Muscle layer of colon (tissue), 2 donors: ENCODE measurements at regions not wholly inside any gene's neighbourhood (a gene's known extent, or its start where the extent isn't known, plus 50 kb on each side); places are given as distances from the start of the nearest gene placed in this dataset.

Experiments used
- H3K27ac ChIP-seq: one replicate; pipeline ENCODE4 v1.7.0; 2013; ENCODE audit warnings: low read depth, mild to moderate bottlenecking, low read length, moderate library complexity
- H3K27me3 ChIP-seq, 2 donors: one replicate each; pipeline ENCODE4 v1.7.0; 2013; ENCODE audit warnings: low read length in 2 of 2, mild to moderate bottlenecking in 2 of 2; ENCODE audit not compliant: insufficient read depth in 2 of 2, control insufficient read depth in 1 of 2
- H3K36me3 ChIP-seq: one replicate; pipeline ENCODE4 v1.7.0; 2013; ENCODE audit warnings: mild to moderate bottlenecking, low read length; ENCODE audit not compliant: insufficient read depth
- H3K4me1 ChIP-seq: one replicate; pipeline ENCODE4 v1.7.0; 2013; ENCODE audit warnings: mild to moderate bottlenecking, low read length; ENCODE audit not compliant: insufficient read depth
- H3K4me3 ChIP-seq, 2 donors: one replicate each; pipeline ENCODE4 v1.7.0; 2013; ENCODE audit warnings: low read length in 2 of 2, low read depth in 1 of 2, mild to moderate bottlenecking in 1 of 2, moderate library complexity in 1 of 2
- H3K9ac ChIP-seq: one replicate; pipeline ENCODE4 v1.7.0; 2013; ENCODE audit warnings: low read length
- H3K9me3 ChIP-seq: one replicate; pipeline ENCODE4 v1.7.0; 2013; ENCODE audit warnings: mild to moderate bottlenecking, low read length
- donor health status: abdominal sarcoma.
- donor health status: Adenocarcinoma of cecum.

DNA sequence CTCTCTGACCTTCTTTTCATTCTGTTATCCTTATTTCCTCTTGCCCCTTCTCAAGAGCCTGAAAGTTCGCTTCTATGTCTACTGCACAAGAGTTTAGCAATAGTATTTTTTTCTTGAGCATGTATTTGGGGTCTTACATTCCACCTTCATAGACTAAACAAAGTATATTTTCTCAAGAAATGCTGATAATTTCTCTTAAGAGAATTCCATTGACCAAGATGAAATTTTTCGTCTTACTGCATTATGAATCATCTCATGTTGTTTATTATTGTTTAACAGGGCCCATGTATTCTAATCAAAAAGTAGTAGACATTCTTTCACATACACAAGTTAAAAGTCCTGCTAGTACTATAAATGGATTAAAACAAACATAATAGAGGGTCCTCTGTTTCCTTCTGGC is 219.3 kb downstream of the C12orf50 start:
- H3K9ac ChIP-seq = no peak overlapping the region
- no peaks in the 10 kb centered on the region for H3K36me3 ChIP-seq
- H3K4me3 ChIP-seq = no peak overlapping the region
- no peak overlapping the region for H3K27ac ChIP-seq
- no peaks in the 10 kb centered on the region for H3K27me3 ChIP-seq
- H3K4me1 ChIP-seq = no peaks in the 10 kb centered on the region
- H3K9me3 ChIP-seq = no peaks in the 10 kb centered on the region

DNA sequence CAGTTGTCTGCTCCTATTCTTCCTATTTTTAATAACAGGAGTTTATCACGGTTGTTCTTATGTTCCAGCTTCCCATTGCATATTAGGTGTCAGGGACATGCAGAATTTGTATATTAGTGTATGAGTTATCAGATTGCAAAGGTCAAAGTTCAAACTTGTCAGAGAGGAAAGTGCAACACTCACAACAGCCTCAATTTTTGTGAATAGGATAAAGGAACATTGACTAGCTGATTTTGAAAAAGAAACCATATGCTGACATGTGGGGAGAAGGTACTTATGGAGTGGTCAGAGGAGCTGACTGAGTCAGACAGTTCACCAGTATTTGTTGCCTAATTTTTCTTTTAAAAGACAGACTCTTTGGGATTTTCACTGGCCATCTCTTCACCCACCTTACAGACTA is 222.1 kb downstream of the C12orf50 start:
- no peak overlapping the region for H3K4me3 ChIP-seq
- H3K36me3 ChIP-seq = no peaks in the 10 kb centered on the region
- H3K4me1 ChIP-seq = no peaks in the 10 kb centered on the region
- no peak overlapping the region for H3K9ac ChIP-seq
- H3K27me3 ChIP-seq = no peaks in the 10 kb centered on the region
- no peak overlapping the region for H3K27ac ChIP-seq
- H3K9me3 ChIP-seq = no peaks in the 10 kb centered on the region

DNA sequence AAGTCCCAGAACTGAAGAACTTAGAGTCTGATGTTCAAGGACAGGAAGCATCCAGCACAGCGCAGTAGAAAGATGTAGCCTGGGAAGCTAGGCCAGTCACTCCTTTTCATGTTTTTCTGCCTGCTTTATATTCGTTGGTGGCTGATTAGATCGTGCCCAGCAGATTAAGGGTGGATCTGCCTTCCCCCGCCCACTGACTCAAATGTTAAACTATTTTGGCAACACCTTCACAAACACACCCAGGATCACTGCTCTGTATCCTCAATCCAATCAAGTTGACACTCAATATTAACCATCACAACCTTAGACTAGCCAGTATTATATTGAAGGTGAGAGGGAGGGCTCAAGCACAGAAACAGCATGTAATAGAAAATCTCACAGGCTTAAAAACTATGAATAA is 222.9 kb downstream of the C12orf50 start:
- no peaks in the 10 kb centered on the region for H3K36me3 ChIP-seq
- no peaks in the 10 kb centered on the region for H3K9me3 ChIP-seq
- no peak overlapping the region for H3K4me3 ChIP-seq
- H3K9ac ChIP-seq = no peak overlapping the region
- no peak overlapping the region for H3K27ac ChIP-seq
- no peaks in the 10 kb centered on the region for H3K4me1 ChIP-seq
- H3K27me3 ChIP-seq = no peaks in the 10 kb centered on the region

DNA sequence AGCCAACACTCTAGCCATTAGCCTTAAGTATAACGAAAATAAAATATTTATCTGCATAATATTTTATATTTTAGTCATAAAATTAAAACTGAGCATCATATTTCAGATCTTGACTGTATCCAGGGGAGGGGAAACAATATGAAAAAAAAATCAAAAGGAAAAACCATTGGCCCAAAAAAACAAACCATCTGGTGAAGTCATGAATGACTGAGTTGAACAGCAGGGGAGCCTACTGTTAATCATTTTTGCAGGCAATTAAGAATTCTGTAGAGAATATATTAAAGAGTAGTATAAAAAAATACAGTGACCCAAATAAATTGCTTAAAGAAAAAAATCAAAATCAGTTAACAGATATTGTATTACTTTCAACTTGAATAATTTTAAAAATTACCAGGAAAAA is 224.8 kb downstream of the C12orf50 start:
- no peaks in the 10 kb centered on the region for H3K9me3 ChIP-seq
- no peak overlapping the region for H3K27ac ChIP-seq
- H3K4me1 ChIP-seq = no peaks in the 10 kb centered on the region
- H3K27me3 ChIP-seq = no peaks in the 10 kb centered on the region
- no peaks in the 10 kb centered on the region for H3K36me3 ChIP-seq
- H3K9ac ChIP-seq = no peak overlapping the region
- H3K4me3 ChIP-seq = no peak overlapping the region

DNA sequence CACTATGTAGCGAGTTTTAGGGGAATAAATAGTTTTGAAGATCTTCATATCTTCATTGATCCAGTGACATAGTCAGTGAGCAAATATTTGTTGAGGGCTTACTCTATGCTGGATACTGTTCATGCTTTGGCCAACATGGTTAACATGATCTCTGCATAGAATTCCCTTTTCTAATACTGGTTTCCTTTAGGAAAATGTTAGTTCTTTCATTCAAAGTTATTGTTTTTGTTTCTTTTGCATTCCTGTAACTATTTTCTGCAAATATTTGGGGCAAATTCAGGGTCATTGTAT is 226.5 kb downstream of the C12orf50 start:
- Histone ChIP-seq H3K4me1 (no peaks in the 10 kb centered on the region), H3K36me3 (no peaks in the 10 kb centered on the region), H3K9me3 (no peaks in the 10 kb centered on the region), H3K27me3 (no peaks in the 10 kb centered on the region), H3K4me3 (no peak overlapping the region), H3K27ac (no peak overlapping the region), H3K9ac (no peak overlapping the region)

DNA sequence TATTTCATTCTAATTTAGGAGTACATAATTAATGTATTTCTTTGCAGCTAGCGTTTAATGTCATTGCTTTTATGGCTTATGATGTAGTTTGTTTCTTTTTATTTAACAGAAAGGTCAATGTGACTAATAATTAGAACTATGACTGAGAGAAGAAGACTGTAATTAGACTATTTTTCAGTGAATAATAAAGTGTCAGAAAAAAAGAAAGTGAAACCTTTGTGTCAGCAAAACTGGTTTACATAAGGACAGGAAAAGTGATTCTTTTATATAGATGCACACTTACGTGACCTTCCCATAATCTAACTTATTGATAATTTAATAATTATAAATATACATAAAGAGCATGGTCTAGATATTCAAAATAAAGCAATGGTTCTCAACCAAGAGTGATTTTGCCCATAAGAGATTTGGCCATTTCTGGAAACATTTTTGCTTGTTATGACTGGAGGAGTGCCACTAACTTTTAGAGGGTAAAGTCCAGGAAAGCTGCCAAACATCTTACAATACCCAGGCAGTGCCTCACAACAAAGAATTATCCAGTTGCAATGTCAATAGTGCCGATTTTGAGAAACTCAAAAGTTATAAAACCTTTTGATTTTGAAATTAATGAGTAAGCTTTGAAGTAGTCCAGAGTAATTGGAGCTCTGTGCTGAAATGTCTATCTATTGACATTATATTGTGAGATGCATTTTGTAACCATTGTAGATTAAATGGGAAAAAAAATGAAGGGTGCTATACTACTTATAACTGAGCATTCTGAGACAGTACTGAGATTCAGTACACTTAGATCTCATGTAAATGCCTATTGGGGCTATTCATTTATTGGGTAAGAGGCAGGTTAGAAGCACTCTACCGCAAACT is 227.1 kb downstream of the C12orf50 start:
- H3K27me3 ChIP-seq = no peaks in the 10 kb centered on the region
- H3K9ac ChIP-seq = no peak overlapping the region
- no peaks in the 10 kb centered on the region for H3K36me3 ChIP-seq
- no peak overlapping the region for H3K27ac ChIP-seq
- no peaks in the 10 kb centered on the region for H3K4me1 ChIP-seq
- H3K4me3 ChIP-seq = no peak overlapping the region
- no peaks in the 10 kb centered on the region for H3K9me3 ChIP-seq

DNA sequence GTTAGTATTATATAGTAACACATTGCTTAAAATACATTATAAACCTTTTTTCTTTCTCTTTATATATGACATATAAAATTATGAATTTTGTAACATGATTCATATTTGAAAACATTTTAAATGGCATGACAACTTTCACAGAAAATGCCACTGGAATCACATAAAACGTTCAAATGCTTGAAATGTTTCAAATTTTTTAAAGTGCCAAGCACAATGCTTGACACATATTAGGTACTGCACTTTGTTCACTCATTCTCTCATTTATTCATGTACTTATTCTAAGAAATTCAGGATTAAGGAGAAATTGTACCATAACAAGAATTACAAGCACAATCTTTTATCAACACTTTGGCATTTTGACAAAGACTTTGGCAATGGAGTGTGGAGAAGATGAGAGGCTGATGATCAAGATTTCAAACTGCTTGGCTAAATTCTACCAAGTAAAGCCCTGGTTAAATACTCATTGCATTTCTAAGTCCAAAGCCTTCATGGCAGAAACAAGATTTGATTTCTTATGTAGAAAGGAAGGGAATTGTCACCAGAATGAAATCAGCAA is 232.2 kb downstream of the C12orf50 start:
- H3K4me3 ChIP-seq = no peak overlapping the region
- no peaks in the 10 kb centered on the region for H3K9me3 ChIP-seq
- no peaks in the 10 kb centered on the region for H3K36me3 ChIP-seq
- H3K9ac ChIP-seq = no peak overlapping the region
- H3K27me3 ChIP-seq = no peaks in the 10 kb centered on the region
- H3K27ac ChIP-seq = no peak overlapping the region
- H3K4me1 ChIP-seq = no peaks in the 10 kb centered on the region

DNA sequence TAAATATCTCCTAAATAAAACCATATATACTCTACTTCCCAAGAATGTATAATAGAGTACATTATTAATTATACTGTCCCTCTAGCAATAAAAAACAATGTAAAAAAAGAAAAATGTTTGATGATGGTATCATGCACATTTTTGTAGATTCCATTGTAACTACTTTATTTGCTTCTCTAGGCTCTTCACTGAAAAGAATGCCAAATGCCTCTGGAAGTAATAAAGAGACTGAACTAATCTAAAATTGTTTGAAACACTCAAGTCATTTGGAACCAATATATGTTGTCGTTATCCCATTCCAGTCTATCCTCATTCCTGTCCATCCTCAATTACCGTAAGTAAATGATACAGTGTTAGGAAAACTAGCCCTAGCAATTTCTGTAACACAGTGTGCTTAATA is 233.6 kb downstream of the C12orf50 start:
- no peaks in the 10 kb centered on the region for H3K36me3 ChIP-seq
- H3K27me3 ChIP-seq = no peaks in the 10 kb centered on the region
- no peaks in the 10 kb centered on the region for H3K4me1 ChIP-seq
- H3K4me3 ChIP-seq = no peak overlapping the region
- H3K9ac ChIP-seq = no peak overlapping the region
- no peak overlapping the region for H3K27ac ChIP-seq
- H3K9me3 ChIP-seq = no peaks in the 10 kb centered on the region

DNA sequence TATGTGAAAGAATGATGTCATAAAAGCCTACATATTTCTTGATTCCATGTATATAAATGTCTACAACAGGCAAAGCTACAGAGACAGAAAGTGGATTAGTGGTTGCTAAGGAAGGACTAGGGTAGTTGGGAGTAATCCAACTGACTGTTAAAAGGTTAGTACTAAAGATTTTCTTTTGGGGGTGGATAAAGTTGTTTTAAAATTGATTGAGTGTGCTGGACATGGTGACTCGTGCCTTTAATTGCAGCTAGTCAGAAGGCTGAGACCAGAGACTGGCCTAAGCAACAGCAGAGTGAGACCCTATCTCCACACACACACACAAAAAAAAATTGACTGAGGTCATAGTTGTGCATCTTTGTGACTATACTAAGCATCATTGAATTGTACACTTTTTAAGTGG is 234.3 kb downstream of the C12orf50 start:
- H3K9ac ChIP-seq = no peak overlapping the region
- H3K27ac ChIP-seq = no peak overlapping the region
- H3K9me3 ChIP-seq = no peaks in the 10 kb centered on the region

DNA sequence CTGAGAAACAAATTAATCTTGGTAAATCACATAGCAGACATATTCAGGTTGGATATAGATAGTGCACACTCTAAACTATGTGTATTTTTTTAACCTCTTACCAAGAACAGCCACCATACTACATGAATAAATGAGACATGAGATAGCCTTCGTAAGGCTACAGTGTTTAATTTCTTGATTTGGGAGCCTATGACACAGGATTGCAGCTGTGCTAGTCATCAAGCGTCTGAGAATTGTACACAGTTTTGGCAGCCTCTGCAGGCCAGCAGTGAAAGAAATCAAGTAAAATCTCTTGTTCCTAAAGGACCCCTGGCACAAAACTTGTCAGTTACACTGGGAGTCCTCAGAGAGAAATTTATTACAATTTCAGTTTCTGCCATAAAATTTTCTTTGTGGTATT is 236.1 kb downstream of the C12orf50 start:
- Histone ChIP-seq H3K27me3 (no peaks in the 10 kb centered on the region), H3K4me1 (no peaks in the 10 kb centered on the region), H3K27ac (no peak overlapping the region), H3K4me3 (no peak overlapping the region), H3K9ac (no peak overlapping the region), H3K36me3 (no peaks in the 10 kb centered on the region), H3K9me3 (no peaks in the 10 kb centered on the region)

More for the DNA sequence above, 234.3 kb downstream of the C12orf50 start:
- H3K36me3 ChIP-seq = no peaks in the 10 kb centered on the region
- no peaks in the 10 kb centered on the region for H3K27me3 ChIP-seq
- H3K4me1 ChIP-seq = no peaks in the 10 kb centered on the region
- no peak overlapping the region for H3K4me3 ChIP-seq

DNA sequence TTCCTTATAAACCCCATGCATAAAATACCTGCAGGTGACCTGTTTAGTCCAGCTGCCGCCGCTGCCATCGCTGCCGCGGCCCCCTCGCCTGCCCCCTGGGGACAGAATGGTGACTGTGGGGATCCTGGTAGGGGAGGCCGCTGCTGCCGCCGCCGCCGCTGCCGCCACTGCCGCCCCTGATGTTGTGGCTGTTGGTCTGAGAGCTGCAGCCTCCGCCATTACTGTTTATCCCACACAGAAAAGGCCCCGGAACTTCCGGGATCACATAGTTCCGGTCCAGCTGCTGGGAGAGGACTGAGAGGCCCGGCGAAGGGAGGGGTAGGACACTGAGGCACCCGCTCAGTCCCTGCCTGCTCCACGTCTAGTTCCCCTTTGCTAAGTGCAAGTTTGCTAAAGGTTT is 244.9 kb downstream of the C12orf50 start:
- H3K36me3 ChIP-seq = no peaks in the 10 kb centered on the region
- H3K9me3 ChIP-seq = no peaks in the 10 kb centered on the region
- H3K4me3 ChIP-seq = no peak overlapping the region
- no peaks in the 10 kb centered on the region for H3K4me1 ChIP-seq
- H3K27ac ChIP-seq = no peak overlapping the region
- no peaks in the 10 kb centered on the region for H3K27me3 ChIP-seq
- H3K9ac ChIP-seq = no peak overlapping the region

DNA sequence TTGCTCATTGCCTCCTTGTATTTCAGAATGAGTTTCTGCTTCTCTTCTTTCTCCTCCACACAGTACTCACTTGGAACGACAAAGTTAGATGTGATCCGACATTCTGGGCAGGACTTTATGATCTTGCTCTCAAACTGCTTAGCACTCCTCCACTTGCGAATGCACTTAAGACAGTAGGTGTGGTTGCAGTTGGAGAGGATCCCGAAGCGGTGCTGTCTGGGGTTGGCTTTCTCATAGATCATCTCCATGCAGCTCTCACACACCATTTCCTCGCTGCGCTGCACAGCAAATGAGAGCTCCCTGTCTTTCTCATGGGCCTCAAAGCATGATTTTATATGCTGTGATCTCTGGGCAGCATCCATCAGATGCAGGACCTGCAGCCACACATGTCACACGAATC is 245.7 kb downstream of the C12orf50 start:
- Histone ChIP-seq H3K9me3 (no peaks in the 10 kb centered on the region), H3K4me1 (no peaks in the 10 kb centered on the region), H3K4me3 (no peak overlapping the region), H3K27ac (no peak overlapping the region), H3K36me3 (no peaks in the 10 kb centered on the region), H3K9ac (no peak overlapping the region), H3K27me3 (no peaks in the 10 kb centered on the region)
